HG02981 (cell line): ENCODE measurements at regions not wholly inside any gene's neighbourhood (a gene's known extent, or its start where the extent isn't known, plus 50 kb on each side); places are given as distances from the start of the nearest gene placed in this dataset.
A peak's percentile ranks its signal among the peaks of the same experiment; 100 is the strongest.

ENCODE experiments used
- ATAC-seq: cut with Tn5 transposase; IDR thresholded peaks from one replicate; pipeline ENCODE4 v1.9.1; 2021; ENCODE audit warnings: mild to moderate bottlenecking, moderate library complexity; ENCODE audit not compliant: unreplicated experiment

- no peak for ATAC-seq
These were observed 130.2 kb downstream of the OAT start for GRCh38 chr10:124288486-124288885.

GRCh38 chr10:124287791-124288190 lies 130.9 kb downstream of the OAT start:
- ATAC-seq = no peak

- no peak for ATAC-seq
These were observed 131.5 kb downstream of the OAT start for GRCh38 chr10:124287071-124287685.

- ATAC-seq = no peak
These were observed 132.1 kb downstream of the OAT start for GRCh38 chr10:124286621-124287020.

- ATAC-seq = peak; percentile 69
These were observed 132.9 kb downstream of the OAT start for GRCh38 chr10:124285587-124286527.

- ATAC-seq = no peak
These were observed 134.8 kb downstream of the OAT start for GRCh38 chr10:124283949-124284250.

- no peak for ATAC-seq
These were observed 135.3 kb downstream of the OAT start for GRCh38 chr10:124283215-124283948.

- ATAC-seq = no peak
These were observed 136.4 kb downstream of the OAT start for GRCh38 chr10:124282326-124282725.

GRCh38 chr10:124281666-124282065 lies 137.1 kb downstream of the OAT start:
- no peak for ATAC-seq

- no peak for ATAC-seq
These were observed 137.8 kb downstream of the OAT start for GRCh38 chr10:124280916-124281315.

- ATAC-seq = no peak
These were observed 138.8 kb downstream of the OAT start for GRCh38 chr10:124279882-124280281.

GRCh38 chr10:124279298-124279697 lies 139.4 kb downstream of the OAT start:
- no peak for ATAC-seq

- no peak for ATAC-seq
These were observed 140.4 kb downstream of the OAT start for GRCh38 chr10:124278356-124278755.

GRCh38 chr10:124273141-124273540 lies 145.6 kb downstream of the OAT start:
- ATAC-seq = no peak

GRCh38 chr10:124271676-124272075 lies 147.0 kb downstream of the OAT start:
- no peak for ATAC-seq

- no peak for ATAC-seq
These were observed 148.0 kb downstream of the OAT start for GRCh38 chr10:124270530-124271327.

GRCh38 chr10:124268976-124269375 lies 149.7 kb downstream of the OAT start:
- ATAC-seq = no peak

- no peak for ATAC-seq
These were observed 150.7 kb downstream of the OAT start for GRCh38 chr10:124267911-124268549.

GRCh38 chr10:124267231-124267885 lies 151.4 kb downstream of the OAT start:
- ATAC-seq = no peak
